ENCODE measurements at regions not wholly inside any gene's neighbourhood (a gene's known extent, or its start where the extent isn't known, plus 50 kb on each side); places are given as distances from the start of the nearest gene placed in this dataset.
"Not testable (repeated sequence)": the region's sequence is repeated elsewhere in the genome, so short reads cannot be mapped to it uniquely, and the experiment has no call there.

GRCh38 chr4:169323925-169324324 is 53.2 kb upstream of the SH3RF1 start:
- not testable (repeated sequence) for H2AFZ ChIP-seq (ENCODE audit: low read depth, low read length); H3K4me3 ChIP-seq (ENCODE audit: low read length); H3K9me3 ChIP-seq (ENCODE audit: low read length); H3K27me3 ChIP-seq (ENCODE audit: insufficient read depth, low read length); H3K4me1 ChIP-seq (ENCODE audit: insufficient read depth, low read length); H3K36me3 ChIP-seq (ENCODE audit: insufficient read depth, low read length)

- not testable (repeated sequence) for H3K36me3 ChIP-seq (ENCODE audit: insufficient read depth, low read length); H3K4me3 ChIP-seq (ENCODE audit: low read length); H3K27me3 ChIP-seq (ENCODE audit: insufficient read depth, low read length); H3K4me1 ChIP-seq (ENCODE audit: insufficient read depth, low read length); H3K9me3 ChIP-seq (ENCODE audit: low read length); H2AFZ ChIP-seq (ENCODE audit: low read depth, low read length)
Measured at GRCh38 chr4:169322833-169323232, 52.1 kb upstream of the SH3RF1 start.

Data from neuron (in vitro differentiated cells).